SU-DHL-6 (cell line): ENCODE measurements at regions not wholly inside any gene's neighbourhood (a gene's known extent, or its start where the extent isn't known, plus 50 kb on each side); places are given as distances from the start of the nearest gene placed in this dataset.

Experiments used
- H2AFZ ChIP-seq: fragments of 200-600 bp; sonication (generic); 2 replicates; pipeline ENCODE4 v1.6.1; 2014; ENCODE audit warnings: low read depth, mild to moderate bottlenecking, moderate library complexity, mixed read lengths, antibody characterized with exemption, low read length; ENCODE audit not compliant: severe bottlenecking
- H3F3A ChIP-seq: fragments of 200-600 bp; shearing (Covaris generic); 2 replicates; pipeline ENCODE4 v1.6.0; 2016; ENCODE audit warnings: antibody characterized with exemption, mild to moderate bottlenecking; ENCODE audit not compliant: insufficient read depth
- H3K27ac ChIP-seq: fragments of 200-600 bp; sonication (generic); 2 replicates; pipeline ENCODE4 v1.5.1; 2016; ENCODE audit warnings: low read depth, mild to moderate bottlenecking, low read length, moderate library complexity, mixed read lengths
- H3K27me3 ChIP-seq: fragments of 200-600 bp; sonication (generic), shearing (Covaris generic); 2 replicates; pipeline ENCODE4 v1.6.0; 2014; ENCODE audit warnings: mild to moderate bottlenecking, low read length
- H3K36me3 ChIP-seq: fragments of 200-600 bp; sonication (generic); 2 replicates; pipeline ENCODE4 v1.6.1; 2014; ENCODE audit warnings: mild to moderate bottlenecking, low read length, mixed read lengths
- H3K4me2 ChIP-seq: fragments of 300-600, 200-600 bp; shearing (Covaris generic), sonication (generic); 2 replicates; pipeline ENCODE4 v1.6.0; 2014; ENCODE audit warnings: low read length, low read depth, mild to moderate bottlenecking; ENCODE audit not compliant: poor library complexity, severe bottlenecking
- H3K4me3 ChIP-seq: fragments of 200-600 bp; sonication (generic); 2 replicates; pipeline ENCODE4 v1.5.1; 2014; ENCODE audit warnings: antibody characterized with exemption, low read length, mild to moderate bottlenecking, mixed read lengths; ENCODE audit not compliant: insufficient read depth, poor library complexity, severe bottlenecking
- H3K79me2 ChIP-seq: fragments of 200-600 bp; sonication (generic); 2 replicates; pipeline ENCODE4 v1.6.1; 2014; ENCODE audit warnings: mild to moderate bottlenecking, low read length, moderate library complexity; ENCODE audit not compliant: insufficient read depth
- H3K9ac ChIP-seq: fragments of 200-600 bp; sonication (generic); 2 replicates; pipeline ENCODE4 v1.7.0; 2014; ENCODE audit warnings: mild to moderate bottlenecking, low read length
- H3K9me2 ChIP-seq: fragments of 200-600 bp; sonication (generic); replicated peaks from 2 replicates; pipeline ENCODE4 v1.6.1; 2014; ENCODE audit warnings: low read length; ENCODE audit not compliant: insufficient read depth
- H3K9me3 ChIP-seq: fragments of 200-600 bp; sonication (generic); 2 replicates; pipeline ENCODE4 v1.6.1; 2014; ENCODE audit warnings: low read length, mixed read lengths; ENCODE audit not compliant: insufficient read depth
- H4K20me1 ChIP-seq: fragments of 200-600 bp; sonication (generic); 2 replicates; pipeline ENCODE4 v1.6.1; 2014; ENCODE audit warnings: low read depth, mild to moderate bottlenecking, antibody characterized with exemption, low read length, moderate library complexity, mixed read lengths
- CTCF ChIP-seq: fragments of 200-600 bp; sonication (generic); IDR thresholded peaks from one replicate; pipeline ENCODE4 v1.5.1; 2017; ENCODE audit warnings: antibody characterized with exemption, mild to moderate bottlenecking, low read length, moderate library complexity; ENCODE audit not compliant: insufficient read depth, poor library complexity, severe bottlenecking
- EZH2phosphoT487 ChIP-seq: fragments of 200-600 bp; sonication (generic), shearing (Covaris generic); conservative IDR thresholded peaks from 2 replicates; pipeline ENCODE4 v1.6.1; 2018; ENCODE audit warnings: mild to moderate bottlenecking, antibody characterized with exemption, low read length, moderate library complexity, mixed read lengths

DNA sequence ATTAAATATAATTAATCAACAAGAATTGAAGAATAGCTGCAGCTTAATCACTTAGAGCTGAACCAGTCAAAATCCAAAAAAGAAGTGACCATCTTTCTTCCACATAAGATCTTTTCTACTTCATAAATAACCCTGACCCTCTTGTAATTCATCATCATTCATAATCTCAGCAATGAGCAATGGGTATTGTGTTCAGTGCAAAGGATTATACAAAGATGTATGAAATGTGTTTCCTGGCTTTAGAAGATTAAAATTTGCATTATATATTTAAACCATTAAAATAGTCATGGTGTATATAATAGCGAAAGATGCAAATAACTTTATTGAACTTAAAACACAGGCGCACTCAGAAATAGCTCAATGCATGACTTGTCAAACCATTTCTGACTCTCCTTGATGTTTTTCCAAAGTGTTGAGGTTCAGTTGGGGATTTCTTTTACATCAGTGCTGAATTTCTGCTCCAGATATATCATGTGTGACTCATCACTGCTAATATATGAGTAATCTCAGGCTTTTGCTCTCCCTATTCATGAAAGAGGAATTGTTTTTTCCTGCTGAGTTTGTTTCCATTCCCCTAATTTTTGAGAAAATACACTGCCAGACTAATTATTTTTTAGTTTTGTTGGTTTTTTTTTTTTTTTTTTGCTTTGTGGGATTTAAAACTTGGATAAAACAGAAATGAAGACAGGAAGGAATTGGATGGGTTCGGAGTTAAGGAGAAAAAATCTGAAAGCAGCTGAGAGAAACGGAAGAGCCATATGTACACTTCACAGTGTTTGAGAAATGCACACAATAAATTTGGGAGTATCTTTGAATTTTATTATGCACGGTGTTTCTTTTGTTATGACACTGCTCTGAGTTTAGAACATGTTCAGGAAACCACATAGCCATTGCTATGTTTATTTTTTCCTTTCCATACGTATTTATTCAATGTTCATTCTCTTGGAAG is 290.1 kb upstream of the PCDH7 start:
- Histone ChIP-seq H3K27me3 (no peaks in the 10 kb centered on the region), H3F3A (no peaks in the 10 kb centered on the region), H3K9me2 (no peaks in the 10 kb centered on the region), H3K4me3 (no peak overlapping the region), H2AFZ (no peak overlapping the region), H3K36me3 (no peaks in the 10 kb centered on the region), H3K4me2 (no peak overlapping the region), H3K79me2 (no peaks in the 10 kb centered on the region), H4K20me1 (no peaks in the 10 kb centered on the region), H3K27ac (no peak overlapping the region), H3K9ac (no peak overlapping the region), H3K9me3 (no peaks in the 10 kb centered on the region)
- TF ChIP-seq EZH2phosphoT487 (no peak), CTCF (no peak)

DNA sequence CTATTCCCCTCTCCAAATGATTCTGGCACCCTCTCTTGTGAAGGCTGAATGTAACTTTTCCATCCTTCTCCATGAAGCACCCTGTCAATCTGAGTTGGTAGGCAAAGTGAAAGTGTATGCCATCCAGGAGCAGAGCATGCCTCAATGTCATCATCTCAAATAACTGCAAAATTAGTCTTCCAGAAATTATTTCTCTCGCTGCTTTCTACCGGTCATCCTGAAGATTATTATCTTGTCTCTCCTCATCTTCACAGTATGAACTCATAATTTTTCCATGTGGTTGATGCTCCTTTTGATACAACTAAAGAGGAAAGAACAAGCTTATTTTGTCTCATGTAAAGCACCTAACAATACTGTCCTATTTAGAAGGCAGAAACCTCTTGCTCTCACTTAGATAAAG is 285.5 kb upstream of the PCDH7 start:
- H3K27me3 ChIP-seq: no peaks in the 10 kb centered on the region
- H2AFZ ChIP-seq: peak overlapping the region; percentile 26
- H3K27ac ChIP-seq: no peak overlapping the region
- H3K9me3 ChIP-seq: no peaks in the 10 kb centered on the region
- H3K9me2 ChIP-seq: no peaks in the 10 kb centered on the region
- H3K9ac ChIP-seq: no peak overlapping the region
- no peak for TF ChIP-seq CTCF
- TF ChIP-seq EZH2phosphoT487: no peak
- H3K4me2 ChIP-seq: no peak overlapping the region
- H3K79me2 ChIP-seq: no peaks in the 10 kb centered on the region
- H4K20me1 ChIP-seq: no peaks in the 10 kb centered on the region
- no peaks in the 10 kb centered on the region for H3F3A ChIP-seq
- H3K4me3 ChIP-seq: no peak overlapping the region
- H3K36me3 ChIP-seq: no peaks in the 10 kb centered on the region

- TF ChIP-seq EZH2phosphoT487 (no peak), CTCF (no peak)
- H3K9me2 ChIP-seq: no peaks in the 10 kb centered on the region
- H3K79me2 ChIP-seq: no peaks in the 10 kb centered on the region
- no peaks in the 10 kb centered on the region for H3K9me3 ChIP-seq
- no peak overlapping the region for H3K27ac ChIP-seq
- no peaks in the 10 kb centered on the region for H3K36me3 ChIP-seq
- no peak overlapping the region for H3K4me3 ChIP-seq
- H4K20me1 ChIP-seq: no peaks in the 10 kb centered on the region
- H2AFZ ChIP-seq: peak overlapping the region; percentile 7
- no peak overlapping the region for H3K4me2 ChIP-seq
- H3F3A ChIP-seq: no peaks in the 10 kb centered on the region
- no peak overlapping the region for H3K9ac ChIP-seq
- no peaks in the 10 kb centered on the region for H3K27me3 ChIP-seq
These were observed 283.8 kb upstream of the PCDH7 start for GRCh38 chr4:30436394-30436793.
